ENCODE measurements at regions not wholly inside any gene's neighbourhood (a gene's known extent, or its start where the extent isn't known, plus 50 kb on each side); places are given as distances from the start of the nearest gene placed in this dataset.

DNA sequence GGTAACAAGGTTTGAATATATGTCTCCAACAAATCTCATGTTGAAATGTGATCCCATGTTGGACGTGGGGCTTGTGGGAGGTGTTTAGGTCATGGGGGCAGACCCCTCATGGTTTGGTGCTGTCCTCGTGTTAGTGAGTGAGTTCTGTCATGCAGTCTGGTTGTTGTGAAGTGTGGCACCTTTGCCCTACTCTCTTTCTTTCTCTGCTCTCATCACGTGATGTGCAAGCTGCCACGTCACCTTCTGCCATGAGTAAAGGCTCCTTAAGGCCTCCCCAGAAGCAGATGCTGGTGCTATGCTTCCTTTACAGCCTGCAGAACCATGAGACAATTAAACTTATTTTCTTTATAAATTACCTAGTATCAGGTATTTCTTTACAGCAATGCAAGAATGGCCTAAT lies 218.3 kb downstream of the NXPE2 start:
- TF ChIP-seq, protein P1, sequence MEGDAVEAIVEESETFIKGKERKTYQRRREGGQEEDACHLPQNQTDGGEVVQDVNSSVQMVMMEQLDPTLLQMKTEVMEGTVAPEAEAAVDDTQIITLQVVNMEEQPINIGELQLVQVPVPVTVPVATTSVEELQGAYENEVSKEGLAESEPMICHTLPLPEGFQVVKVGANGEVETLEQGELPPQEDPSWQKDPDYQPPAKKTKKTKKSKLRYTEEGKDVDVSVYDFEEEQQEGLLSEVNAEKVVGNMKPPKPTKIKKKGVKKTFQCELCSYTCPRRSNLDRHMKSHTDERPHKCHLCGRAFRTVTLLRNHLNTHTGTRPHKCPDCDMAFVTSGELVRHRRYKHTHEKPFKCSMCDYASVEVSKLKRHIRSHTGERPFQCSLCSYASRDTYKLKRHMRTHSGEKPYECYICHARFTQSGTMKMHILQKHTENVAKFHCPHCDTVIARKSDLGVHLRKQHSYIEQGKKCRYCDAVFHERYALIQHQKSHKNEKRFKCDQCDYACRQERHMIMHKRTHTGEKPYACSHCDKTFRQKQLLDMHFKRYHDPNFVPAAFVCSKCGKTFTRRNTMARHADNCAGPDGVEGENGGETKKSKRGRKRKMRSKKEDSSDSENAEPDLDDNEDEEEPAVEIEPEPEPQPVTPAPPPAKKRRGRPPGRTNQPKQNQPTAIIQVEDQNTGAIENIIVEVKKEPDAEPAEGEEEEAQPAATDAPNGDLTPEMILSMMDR (IDR thresholded peaks at IDR 0.05): no peak
- TF ChIP-seq POLR2AphosphoS5 (IDR thresholded peaks at IDR 0.05; ENCODE audit: low read depth, low read length) (no peak), SIN3A (IDR thresholded peaks at IDR 0.05; ENCODE audit: borderline replicate concordance, insufficient read depth, low read depth, low read length) (no peak), TCF7L2 (IDR thresholded peaks at IDR 0.05; ENCODE audit: low read depth, low read length) (no peak)
- TF ChIP-seq, protein P2, sequence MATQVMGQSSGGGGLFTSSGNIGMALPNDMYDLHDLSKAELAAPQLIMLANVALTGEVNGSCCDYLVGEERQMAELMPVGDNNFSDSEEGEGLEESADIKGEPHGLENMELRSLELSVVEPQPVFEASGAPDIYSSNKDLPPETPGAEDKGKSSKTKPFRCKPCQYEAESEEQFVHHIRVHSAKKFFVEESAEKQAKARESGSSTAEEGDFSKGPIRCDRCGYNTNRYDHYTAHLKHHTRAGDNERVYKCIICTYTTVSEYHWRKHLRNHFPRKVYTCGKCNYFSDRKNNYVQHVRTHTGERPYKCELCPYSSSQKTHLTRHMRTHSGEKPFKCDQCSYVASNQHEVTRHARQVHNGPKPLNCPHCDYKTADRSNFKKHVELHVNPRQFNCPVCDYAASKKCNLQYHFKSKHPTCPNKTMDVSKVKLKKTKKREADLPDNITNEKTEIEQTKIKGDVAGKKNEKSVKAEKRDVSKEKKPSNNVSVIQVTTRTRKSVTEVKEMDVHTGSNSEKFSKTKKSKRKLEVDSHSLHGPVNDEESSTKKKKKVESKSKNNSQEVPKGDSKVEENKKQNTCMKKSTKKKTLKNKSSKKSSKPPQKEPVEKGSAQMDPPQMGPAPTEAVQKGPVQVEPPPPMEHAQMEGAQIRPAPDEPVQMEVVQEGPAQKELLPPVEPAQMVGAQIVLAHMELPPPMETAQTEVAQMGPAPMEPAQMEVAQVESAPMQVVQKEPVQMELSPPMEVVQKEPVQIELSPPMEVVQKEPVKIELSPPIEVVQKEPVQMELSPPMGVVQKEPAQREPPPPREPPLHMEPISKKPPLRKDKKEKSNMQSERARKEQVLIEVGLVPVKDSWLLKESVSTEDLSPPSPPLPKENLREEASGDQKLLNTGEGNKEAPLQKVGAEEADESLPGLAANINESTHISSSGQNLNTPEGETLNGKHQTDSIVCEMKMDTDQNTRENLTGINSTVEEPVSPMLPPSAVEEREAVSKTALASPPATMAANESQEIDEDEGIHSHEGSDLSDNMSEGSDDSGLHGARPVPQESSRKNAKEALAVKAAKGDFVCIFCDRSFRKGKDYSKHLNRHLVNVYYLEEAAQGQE (IDR thresholded peaks at IDR 0.05; ENCODE audit: insufficient read depth in 1 of 2, low read depth in 2 of 2, low read length in 1 of 2): no peak
- no peak overlapping the region for H3K4me3 ChIP-seq (ENCODE audit: low read depth in 2 of 2, low read length in 2 of 2)
- no peaks in the 10 kb centered on the region for H3K9me3 ChIP-seq (ENCODE audit: control insufficient read depth, insufficient read depth, low read depth, low read length)
- ChIA-PET CTCF (no interaction called here), POLR2A (no interaction called here)
- H3K27ac ChIP-seq (ENCODE audit: low read length): no peak overlapping the region
- intact Hi-C loops (cut with micrococcal nuclease; ENCODE audit: unreplicated experiment): no loop called here
- in situ Hi-C loops (cut with HindIII; ENCODE audit: low pct_unique_long_range_greater_than_20kb, low sequenced_read_pairs): no loop called here
- H3K36me3 ChIP-seq (ENCODE audit: control insufficient read depth, insufficient read depth, low read length): no peaks in the 10 kb centered on the region
- DNase-seq (ENCODE audit: low read depth, low spot score) (no peak), ATAC-seq (no peak)
- no peaks in the 10 kb centered on the region for H3K27me3 ChIP-seq (ENCODE audit: control insufficient read depth, insufficient read depth, low read length)
- no peaks in the 10 kb centered on the region for H3K4me1 ChIP-seq (ENCODE audit: control insufficient read depth, insufficient read depth, low read length)
- BruUV-seq (replicated peaks): no TSS peak

DNA sequence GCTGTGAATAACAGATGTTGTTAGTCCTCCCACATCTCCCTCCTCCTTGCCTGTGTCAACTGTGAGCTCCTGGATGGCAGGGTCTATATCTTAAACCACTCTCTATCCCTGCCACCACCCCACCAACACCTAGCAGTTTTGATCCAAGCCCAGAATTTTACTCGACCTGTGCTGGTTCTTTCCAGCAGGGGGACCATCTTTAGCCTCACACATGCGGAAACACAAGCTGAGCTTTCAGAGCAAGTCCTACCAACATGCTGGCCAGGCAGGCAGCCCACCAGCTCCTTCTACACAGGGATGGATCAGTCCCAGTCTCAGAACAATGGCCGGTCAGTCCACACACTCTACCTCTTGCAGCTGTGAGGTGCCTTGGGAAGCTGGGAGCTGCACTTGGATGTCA lies 231.5 kb downstream of the NXPE2 start:
- in situ Hi-C loops (cut with HindIII; ENCODE audit: low pct_unique_long_range_greater_than_20kb, low sequenced_read_pairs) (no loop called here), intact Hi-C loops (cut with micrococcal nuclease; ENCODE audit: unreplicated experiment) (no loop called here)
- ChIA-PET CTCF (interaction anchor here (0.7 kb wide), 1 partner anchor 81 kb away, joined by 3 read pairs; no protein-coding TSS in a partner anchor), POLR2A (no interaction called here)
- BruUV-seq (replicated peaks): no TSS peak
- ATAC-seq: no peak
- Histone ChIP-seq H3K4me1 (ENCODE audit: control insufficient read depth, insufficient read depth, low read length) (no peaks in the 10 kb centered on the region), H3K27ac (ENCODE audit: low read length) (no peak overlapping the region), H3K4me3 (ENCODE audit: low read depth in 2 of 2, low read length in 2 of 2) (no peak overlapping the region), H3K27me3 (ENCODE audit: control insufficient read depth, insufficient read depth, low read length) (no peaks in the 10 kb centered on the region), H3K36me3 (ENCODE audit: control insufficient read depth, insufficient read depth, low read length) (no peaks in the 10 kb centered on the region), H3K9me3 (ENCODE audit: control insufficient read depth, insufficient read depth, low read depth, low read length) (no peaks in the 10 kb centered on the region)
- no peak for DNase-seq (ENCODE audit: low read depth, low spot score)
- TF ChIP-seq SIN3A (IDR thresholded peaks at IDR 0.05; ENCODE audit: borderline replicate concordance, insufficient read depth, low read depth, low read length): no peak
- TF ChIP-seq, protein P1 (IDR thresholded peaks at IDR 0.05): no peak
- TF ChIP-seq TCF7L2 (IDR thresholded peaks at IDR 0.05; ENCODE audit: low read depth, low read length): no peak
- TF ChIP-seq, protein P2 (IDR thresholded peaks at IDR 0.05; ENCODE audit: insufficient read depth in 1 of 2, low read depth in 2 of 2, low read length in 1 of 2): no peak
- TF ChIP-seq POLR2AphosphoS5 (IDR thresholded peaks at IDR 0.05; ENCODE audit: low read depth, low read length): no peak

All from Panc1 (cell line).